ENCODE measurements at regions not wholly inside any gene's neighbourhood (a gene's known extent, or its start where the extent isn't known, plus 50 kb on each side); places are given as distances from the start of the nearest gene placed in this dataset.
"Not testable (repeated sequence)": the region's sequence is repeated elsewhere in the genome, so short reads cannot be mapped to it uniquely, and the experiment has no call there.

- no peak for DNase-seq (ENCODE audit: low spot score)
These were observed 102.6 kb downstream of the PLG start for GRCh38 chr6:160804639-160805038.

- DNase-seq (ENCODE audit: low spot score) = no peak
These were observed 106.2 kb downstream of the PLG start for GRCh38 chr6:160808263-160808662.

- DNase-seq (ENCODE audit: low spot score) = no peak
These were observed 108.2 kb downstream of the PLG start for GRCh38 chr6:160810238-160810637.

- DNase-seq (ENCODE audit: low spot score) = no peak
These were observed 110.1 kb downstream of the PLG start for GRCh38 chr6:160812097-160812496.

GRCh38 chr6:160818934-160819333 is 116.9 kb downstream of the PLG start:
- no peak for DNase-seq (ENCODE audit: low spot score)

- not testable (repeated sequence) for DNase-seq (ENCODE audit: low spot score)
These were observed 118.6 kb downstream of the PLG start for GRCh38 chr6:160820661-160821060.

- DNase-seq (ENCODE audit: low spot score) = peak; percentile 14
These were observed 129.7 kb downstream of the PLG start for GRCh38 chr6:160831739-160832138.

GRCh38 chr6:160832422-160832821 is 130.4 kb downstream of the PLG start:
- DNase-seq (ENCODE audit: low spot score) = no peak

GRCh38 chr6:160837146-160837545 is 135.1 kb downstream of the PLG start:
- no peak for DNase-seq (ENCODE audit: low spot score)

GRCh38 chr6:160851031-160851430 is 140.5 kb upstream of the MAP3K4 start:
- DNase-seq (ENCODE audit: low spot score) = no peak

- no peak for DNase-seq (ENCODE audit: low spot score)
These were observed 137.6 kb upstream of the MAP3K4 start for GRCh38 chr6:160853946-160854345.

- DNase-seq (ENCODE audit: low spot score) = no peak
These were observed 132.7 kb upstream of the MAP3K4 start for GRCh38 chr6:160858886-160859285.

GRCh38 chr6:160859822-160860221 is 131.7 kb upstream of the MAP3K4 start:
- no peak for DNase-seq (ENCODE audit: low spot score)

GRCh38 chr6:160861824-160862223 is 129.7 kb upstream of the MAP3K4 start:
- no peak for DNase-seq (ENCODE audit: low spot score)

- DNase-seq (ENCODE audit: low spot score) = no peak
These were observed 127.8 kb upstream of the MAP3K4 start for GRCh38 chr6:160863782-160864181.

GRCh38 chr6:160871320-160871719 is 120.2 kb upstream of the MAP3K4 start:
- DNase-seq (ENCODE audit: low spot score) = no peak

- no peak for DNase-seq (ENCODE audit: low spot score)
These were observed 110.3 kb upstream of the MAP3K4 start for GRCh38 chr6:160881148-160881808.

- no peak for DNase-seq (ENCODE audit: low spot score)
These were observed 109.6 kb upstream of the MAP3K4 start for GRCh38 chr6:160882006-160882405.

GRCh38 chr6:160882791-160883279 is 108.7 kb upstream of the MAP3K4 start:
- no peak for DNase-seq (ENCODE audit: low spot score)

- DNase-seq (ENCODE audit: low spot score) = no peak
These were observed 108.0 kb upstream of the MAP3K4 start for GRCh38 chr6:160883560-160883959.

- no peak for DNase-seq (ENCODE audit: low spot score)
These were observed 107.6 kb upstream of the MAP3K4 start for GRCh38 chr6:160883999-160884398.

- DNase-seq (ENCODE audit: low spot score) = not testable (repeated sequence)
These were observed 102.4 kb upstream of the MAP3K4 start for GRCh38 chr6:160889148-160889547.

- no peak for DNase-seq (ENCODE audit: low spot score)
These were observed 99.9 kb upstream of the MAP3K4 start for GRCh38 chr6:160891690-160892089.

- no peak for DNase-seq (ENCODE audit: low spot score)
These were observed 96.0 kb upstream of the MAP3K4 start for GRCh38 chr6:160895562-160895961.
